GM21619 (cell line): ENCODE measurements at regions not wholly inside any gene's neighbourhood (a gene's known extent, or its start where the extent isn't known, plus 50 kb on each side); places are given as distances from the start of the nearest gene placed in this dataset.

ENCODE experiments used
- ATAC-seq: cut with Tn5 transposase; IDR thresholded peaks from one replicate; pipeline ENCODE4 v1.9.1; 2021; ENCODE audit not compliant: unreplicated experiment

GRCh38 chr2:204344119-204344518 is 201.2 kb upstream of the PARD3B start:
- ATAC-seq: no peak

- no peak for ATAC-seq
These were observed 198.4 kb upstream of the PARD3B start for GRCh38 chr2:204346906-204347305.

- ATAC-seq: no peak
These were observed 191.5 kb upstream of the PARD3B start for GRCh38 chr2:204353823-204354222.

GRCh38 chr2:204354442-204354856 is 190.8 kb upstream of the PARD3B start:
- ATAC-seq: no peak

GRCh38 chr2:204355688-204356087 is 189.6 kb upstream of the PARD3B start:
- ATAC-seq: no peak

GRCh38 chr2:204356151-204356641 is 189.1 kb upstream of the PARD3B start:
- ATAC-seq: no peak

- no peak for ATAC-seq
These were observed 188.0 kb upstream of the PARD3B start for GRCh38 chr2:204357286-204357685.

GRCh38 chr2:204359076-204359475 is 186.2 kb upstream of the PARD3B start:
- no peak for ATAC-seq

- no peak for ATAC-seq
These were observed 184.9 kb upstream of the PARD3B start for GRCh38 chr2:204360218-204361007.

GRCh38 chr2:204361738-204362137 is 183.5 kb upstream of the PARD3B start:
- ATAC-seq: no peak

- ATAC-seq: no peak
These were observed 182.7 kb upstream of the PARD3B start for GRCh38 chr2:204362581-204362980.

GRCh38 chr2:204363513-204363912 is 181.8 kb upstream of the PARD3B start:
- no peak for ATAC-seq

GRCh38 chr2:204364860-204365535 is 180.3 kb upstream of the PARD3B start:
- no peak for ATAC-seq

GRCh38 chr2:204365811-204366210 is 179.5 kb upstream of the PARD3B start:
- no peak for ATAC-seq

- no peak for ATAC-seq
These were observed 177.8 kb upstream of the PARD3B start for GRCh38 chr2:204367466-204367865.

- ATAC-seq: no peak
These were observed 175.0 kb upstream of the PARD3B start for GRCh38 chr2:204370172-204370718.

GRCh38 chr2:204373942-204374341 is 171.3 kb upstream of the PARD3B start:
- no peak for ATAC-seq

- ATAC-seq: no peak
These were observed 165.0 kb upstream of the PARD3B start for GRCh38 chr2:204380141-204380881.

GRCh38 chr2:204386668-204387067 is 158.6 kb upstream of the PARD3B start:
- no peak for ATAC-seq

- ATAC-seq: no peak
These were observed 156.2 kb upstream of the PARD3B start for GRCh38 chr2:204389120-204389519.

GRCh38 chr2:204389856-204390255 is 155.4 kb upstream of the PARD3B start:
- ATAC-seq: no peak
